Stomach (tissue), 4 donors: ENCODE measurements at regions not wholly inside any gene's neighbourhood (a gene's known extent, or its start where the extent isn't known, plus 50 kb on each side); places are given as distances from the start of the nearest gene placed in this dataset.
"Not testable (repeated sequence)": the region's sequence is repeated elsewhere in the genome, so short reads cannot be mapped to it uniquely, and the experiment has no call there.

Experiments used
- EP300 ChIP-seq: sonication (generic); formaldehyde crosslinking; IDR thresholded peaks from one replicate; pipeline ENCODE4 v1.6.1; 2017; ENCODE audit warnings: antibody characterized with exemption
- TF ChIP-seq, protein P1 (sequence below), 7 experiments: fragments of 450-650 bp in 4 of 7; fragments of 200-600 bp in 3 of 7; sonication (generic) in 3 of 7; IDR thresholded peaks; one replicate each; pipeline ENCODE4 v1.5.1; 2016 to 2019; ENCODE audit warnings: antibody characterized with exemption in 7 of 7, control low read depth in 2 of 7, mild to moderate bottlenecking in 1 of 7

DNA sequence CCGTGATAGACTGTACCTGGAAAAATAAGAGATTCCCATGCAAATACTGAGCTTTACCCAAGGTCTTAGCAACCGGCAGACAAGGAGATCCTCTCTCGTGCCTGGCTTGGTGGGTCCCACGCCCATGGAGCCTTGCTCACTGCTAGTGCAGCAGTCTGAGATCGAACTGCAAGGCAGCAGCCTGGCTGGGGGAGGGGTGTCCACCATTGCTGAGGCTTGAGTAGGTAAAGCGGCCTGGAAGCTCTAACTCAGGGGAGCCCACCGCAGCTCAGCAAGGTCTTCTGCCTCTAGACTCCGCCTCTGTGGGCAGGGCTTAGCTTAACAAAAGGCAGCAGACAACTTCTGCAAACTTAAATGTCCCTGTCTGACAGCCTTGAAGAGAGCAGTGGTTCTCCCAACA is 778.4 kb upstream of the SLC35B3 start:
- TF ChIP-seq, protein P1, sequence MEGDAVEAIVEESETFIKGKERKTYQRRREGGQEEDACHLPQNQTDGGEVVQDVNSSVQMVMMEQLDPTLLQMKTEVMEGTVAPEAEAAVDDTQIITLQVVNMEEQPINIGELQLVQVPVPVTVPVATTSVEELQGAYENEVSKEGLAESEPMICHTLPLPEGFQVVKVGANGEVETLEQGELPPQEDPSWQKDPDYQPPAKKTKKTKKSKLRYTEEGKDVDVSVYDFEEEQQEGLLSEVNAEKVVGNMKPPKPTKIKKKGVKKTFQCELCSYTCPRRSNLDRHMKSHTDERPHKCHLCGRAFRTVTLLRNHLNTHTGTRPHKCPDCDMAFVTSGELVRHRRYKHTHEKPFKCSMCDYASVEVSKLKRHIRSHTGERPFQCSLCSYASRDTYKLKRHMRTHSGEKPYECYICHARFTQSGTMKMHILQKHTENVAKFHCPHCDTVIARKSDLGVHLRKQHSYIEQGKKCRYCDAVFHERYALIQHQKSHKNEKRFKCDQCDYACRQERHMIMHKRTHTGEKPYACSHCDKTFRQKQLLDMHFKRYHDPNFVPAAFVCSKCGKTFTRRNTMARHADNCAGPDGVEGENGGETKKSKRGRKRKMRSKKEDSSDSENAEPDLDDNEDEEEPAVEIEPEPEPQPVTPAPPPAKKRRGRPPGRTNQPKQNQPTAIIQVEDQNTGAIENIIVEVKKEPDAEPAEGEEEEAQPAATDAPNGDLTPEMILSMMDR (IDR thresholded peaks at IDR 0.05), result not testable (repeated sequence)
- not testable (repeated sequence) for TF ChIP-seq EP300
